PC-9 (cell line): ENCODE measurements at regions not wholly inside any gene's neighbourhood (a gene's known extent, or its start where the extent isn't known, plus 50 kb on each side); places are given as distances from the start of the nearest gene placed in this dataset.

Experiments used
- EZH2 ChIP-seq: fragments of 200-600 bp; sonication (generic); IDR thresholded peaks from 2 replicates; pipeline ENCODE4 v1.8.0; 2017; ENCODE audit warnings: antibody characterized with exemption, low read depth
- TF ChIP-seq, protein P1 (sequence below): fragments of 200-600 bp; sonication (generic); conservative IDR thresholded peaks from 2 replicates; pipeline ENCODE4 v1.6.1; 2017; ENCODE audit warnings: mixed run types, antibody characterized with exemption, mild to moderate bottlenecking, moderate library complexity

DNA sequence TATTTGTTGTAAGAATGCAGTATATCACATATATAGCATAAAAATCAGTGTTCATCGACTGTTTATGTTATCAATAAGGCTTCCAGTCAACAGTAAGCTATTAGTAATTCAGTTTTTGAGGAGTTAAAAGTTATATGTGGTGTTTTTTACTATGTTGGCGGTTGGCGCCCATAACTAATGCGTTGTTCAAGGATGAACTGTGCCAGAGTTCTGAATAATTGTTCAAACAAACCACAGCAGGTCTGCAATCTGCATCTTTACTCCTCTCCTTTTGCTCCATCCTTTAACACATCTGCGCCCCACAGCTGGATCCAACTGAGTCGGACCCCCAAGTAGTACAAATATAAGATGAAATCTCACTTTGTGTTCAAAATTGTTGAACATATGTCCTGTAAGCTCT, 836.1 kb downstream of the LTN1 start:
- TF ChIP-seq, protein P1, sequence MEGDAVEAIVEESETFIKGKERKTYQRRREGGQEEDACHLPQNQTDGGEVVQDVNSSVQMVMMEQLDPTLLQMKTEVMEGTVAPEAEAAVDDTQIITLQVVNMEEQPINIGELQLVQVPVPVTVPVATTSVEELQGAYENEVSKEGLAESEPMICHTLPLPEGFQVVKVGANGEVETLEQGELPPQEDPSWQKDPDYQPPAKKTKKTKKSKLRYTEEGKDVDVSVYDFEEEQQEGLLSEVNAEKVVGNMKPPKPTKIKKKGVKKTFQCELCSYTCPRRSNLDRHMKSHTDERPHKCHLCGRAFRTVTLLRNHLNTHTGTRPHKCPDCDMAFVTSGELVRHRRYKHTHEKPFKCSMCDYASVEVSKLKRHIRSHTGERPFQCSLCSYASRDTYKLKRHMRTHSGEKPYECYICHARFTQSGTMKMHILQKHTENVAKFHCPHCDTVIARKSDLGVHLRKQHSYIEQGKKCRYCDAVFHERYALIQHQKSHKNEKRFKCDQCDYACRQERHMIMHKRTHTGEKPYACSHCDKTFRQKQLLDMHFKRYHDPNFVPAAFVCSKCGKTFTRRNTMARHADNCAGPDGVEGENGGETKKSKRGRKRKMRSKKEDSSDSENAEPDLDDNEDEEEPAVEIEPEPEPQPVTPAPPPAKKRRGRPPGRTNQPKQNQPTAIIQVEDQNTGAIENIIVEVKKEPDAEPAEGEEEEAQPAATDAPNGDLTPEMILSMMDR: no peak
- TF ChIP-seq EZH2: no peak
